ENCODE measurements at regions not wholly inside any gene's neighbourhood (a gene's known extent, or its start where the extent isn't known, plus 50 kb on each side); places are given as distances from the start of the nearest gene placed in this dataset.

- in situ Hi-C loops (cut with HindIII; ENCODE audit: extremely low pct_ligation_motif_present, low pct_unique_long_range_greater_than_20kb) = no loop called here
- BruUV-seq (replicated peaks) = no TSS peak
- WGBS (ENCODE audit: low lambda C conversion rate) = 39% methylated on average over 1 of the region's 1 CpG
- Histone ChIP-seq H3K9me3 (ENCODE audit: low read length) (peaks cover 10% of the 10 kb centered on the region; the same call in 1 of the 2 replicates), H3K4me1 (ENCODE audit: insufficient read depth, low read length) (no peaks in the 10 kb centered on the region), H4K20me1 (ENCODE audit: insufficient read depth, low read length) (no peaks in the 10 kb centered on the region), H3K79me2 (ENCODE audit: insufficient read depth, low read length) (no peaks in the 10 kb centered on the region), H3K4me2 (ENCODE audit: low read depth, low read length) (no peak overlapping the region), H3K9ac (ENCODE audit: insufficient read depth, low read depth, low read length) (no peak overlapping the region), H3K4me3 (replicated peaks in 1 of 3; ENCODE audit: insufficient read depth in 1 of 3, low read depth in 2 of 3, low read length in 3 of 3) (no peak overlapping the region), H3K27ac (ENCODE audit: extremely low read length, insufficient read depth, low read length) (no peak overlapping the region), H2AFZ (ENCODE audit: low read length) (no peak overlapping the region), H3K27me3 (ENCODE audit: control insufficient read depth in 1 of 2, insufficient read depth in 2 of 2, low read length in 2 of 2) (peaks cover 0 to 2% of the 10 kb centered on the region in 2 experiments; a peak in 1 of 5 replicates), H3K36me3 (replicated peaks in 1 of 2; ENCODE audit: control insufficient read depth in 1 of 2, insufficient read depth in 2 of 2, low read length in 2 of 2) (no peaks in the 10 kb centered on the region)
- ATAC-seq (no peak), FAIRE-seq (no peak), DNase-seq (ENCODE audit: low spot score) (no peak)
- CTCF ChIA-PET (ENCODE audit: low intra/inter-chr PET ratio, low total read pairs) = no interaction called here
- TF ChIP-seq HOXA3 (CRISPR knock-in tag; IDR thresholded peaks at IDR 0.05) = no peak
- TF ChIP-seq SP1 (IDR thresholded peaks at IDR 0.05) = no peak
- no peak for TF ChIP-seq SP1 (CRISPR knock-in tag; IDR thresholded peaks at IDR 0.05)
- TF ChIP-seq MXD4 (CRISPR knock-in tag; IDR thresholded peaks at IDR 0.05) = no peak
- TF ChIP-seq CBX2 (IDR thresholded peaks at IDR 0.05; ENCODE audit: low read depth, low read length) = no peak
- TF ChIP-seq CBX2 (CRISPR knock-in tag; IDR thresholded peaks at IDR 0.05; ENCODE audit: low read depth) = no peak
- no peak for TF ChIP-seq XBP1 (CRISPR knock-in tag; IDR thresholded peaks at IDR 0.05)
- no peak for TF ChIP-seq ATF4 (CRISPR knock-in tag; IDR thresholded peaks at IDR 0.05)
- no peak for TF ChIP-seq GATA4 (IDR thresholded peaks at IDR 0.05; ENCODE audit: borderline replicate concordance, low read depth)
- no peak for TF ChIP-seq MED1 (CRISPR knock-in tag; IDR thresholded peaks at IDR 0.05)
- no peak for TF ChIP-seq TCF12 (IDR thresholded peaks at IDR 0.05)
- no peak for TF ChIP-seq TCF12 (CRISPR knock-in tag; IDR thresholded peaks at IDR 0.05)
- no peak for TF ChIP-seq ZNF33A (CRISPR knock-in tag; IDR thresholded peaks at IDR 0.05; ENCODE audit: borderline replicate concordance)
- no peak for TF ChIP-seq CREM (IDR thresholded peaks at IDR 0.05)
- TF ChIP-seq CREM (CRISPR knock-in tag; IDR thresholded peaks at IDR 0.05) = no peak
- no peak for TF ChIP-seq PHF21A (CRISPR knock-in tag; IDR thresholded peaks at IDR 0.05)
- TF ChIP-seq HHEX (CRISPR knock-in tag; IDR thresholded peaks at IDR 0.05) = no peak
- TF ChIP-seq ZSCAN25 (CRISPR knock-in tag; IDR thresholded peaks at IDR 0.05) = no peak
- no peak for TF ChIP-seq GABPB1 (CRISPR knock-in tag; IDR thresholded peaks at IDR 0.05)
- no peak for TF ChIP-seq MXI1 (IDR thresholded peaks at IDR 0.05; ENCODE audit: borderline replicate concordance, low read depth, low read length)
- no peak for TF ChIP-seq ZNF160 (CRISPR knock-in tag; IDR thresholded peaks at IDR 0.05)
- no peak for TF ChIP-seq ZNF879 (CRISPR knock-in tag; IDR thresholded peaks at IDR 0.05)
- POLR2A ChIA-PET = no interaction called here
- intact Hi-C loops (cut with micrococcal nuclease; ENCODE audit: unreplicated experiment) = no loop called here
Measured at GRCh38 chr15:92328207-92328606, 65.5 kb upstream of the ST8SIA2 start.

All from HepG2 (cell line).